ENCODE measurements at regions not wholly inside any gene's neighbourhood (a gene's known extent, or its start where the extent isn't known, plus 50 kb on each side); places are given as distances from the start of the nearest gene placed in this dataset.

- Histone ChIP-seq H3K4me1 (peaks cover 0 to 6% of the 10 kb centered on the region in 2 donors), H3K9me3 (no peaks in the 10 kb centered on the region), H3K36me3 (no peaks in the 10 kb centered on the region), H3K4me3 (no peak overlapping the region), H3K27me3 (peaks cover 0 to 21% of the 10 kb centered on the region in 2 donors), H3K27ac (no peak overlapping the region)
- no peak for ATAC-seq
- intact Hi-C loops (cut with DNase I): no loop called here
- TF ChIP-seq, protein P1, sequence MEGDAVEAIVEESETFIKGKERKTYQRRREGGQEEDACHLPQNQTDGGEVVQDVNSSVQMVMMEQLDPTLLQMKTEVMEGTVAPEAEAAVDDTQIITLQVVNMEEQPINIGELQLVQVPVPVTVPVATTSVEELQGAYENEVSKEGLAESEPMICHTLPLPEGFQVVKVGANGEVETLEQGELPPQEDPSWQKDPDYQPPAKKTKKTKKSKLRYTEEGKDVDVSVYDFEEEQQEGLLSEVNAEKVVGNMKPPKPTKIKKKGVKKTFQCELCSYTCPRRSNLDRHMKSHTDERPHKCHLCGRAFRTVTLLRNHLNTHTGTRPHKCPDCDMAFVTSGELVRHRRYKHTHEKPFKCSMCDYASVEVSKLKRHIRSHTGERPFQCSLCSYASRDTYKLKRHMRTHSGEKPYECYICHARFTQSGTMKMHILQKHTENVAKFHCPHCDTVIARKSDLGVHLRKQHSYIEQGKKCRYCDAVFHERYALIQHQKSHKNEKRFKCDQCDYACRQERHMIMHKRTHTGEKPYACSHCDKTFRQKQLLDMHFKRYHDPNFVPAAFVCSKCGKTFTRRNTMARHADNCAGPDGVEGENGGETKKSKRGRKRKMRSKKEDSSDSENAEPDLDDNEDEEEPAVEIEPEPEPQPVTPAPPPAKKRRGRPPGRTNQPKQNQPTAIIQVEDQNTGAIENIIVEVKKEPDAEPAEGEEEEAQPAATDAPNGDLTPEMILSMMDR (IDR thresholded peaks at IDR 0.05): no peak
- no peak for DNase-seq
Measured at GRCh38 chr16:86245351-86245750, 265.0 kb upstream of the FOXF1 start.

DNA sequence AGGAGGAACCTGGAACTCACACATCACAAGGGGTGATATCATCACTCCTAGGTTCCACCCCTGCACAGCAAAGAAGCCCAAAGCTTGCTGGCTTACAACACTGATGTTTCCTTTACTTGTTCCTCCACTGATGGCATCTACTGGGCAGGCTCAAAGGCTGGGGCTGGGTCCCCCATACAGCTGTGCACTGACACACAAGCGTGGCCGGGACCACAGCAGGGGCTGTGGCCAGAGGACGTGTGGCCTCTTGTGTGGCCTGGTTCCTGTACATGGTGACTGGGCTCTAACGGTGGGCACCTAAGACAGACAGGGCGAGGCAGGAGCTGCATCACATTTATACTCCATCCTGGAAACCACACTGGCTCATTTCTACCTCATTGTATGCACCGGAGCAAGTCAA is 264.4 kb upstream of the FOXF1 start:
- Histone ChIP-seq H3K27ac (no peak overlapping the region), H3K9me3 (no peaks in the 10 kb centered on the region), H3K4me3 (no peak overlapping the region), H3K27me3 (peaks cover 0 to 17% of the 10 kb centered on the region in 2 donors), H3K36me3 (no peaks in the 10 kb centered on the region), H3K4me1 (peaks cover 0 to 4% of the 10 kb centered on the region in 2 donors)
- intact Hi-C loops (cut with DNase I): no loop called here
- DNase-seq (no peak), ATAC-seq (no peak)
- TF ChIP-seq, protein P1 (IDR thresholded peaks at IDR 0.05): no peak

- H3K27ac ChIP-seq: no peak overlapping the region
- ATAC-seq (no peak), DNase-seq (no peak)
- H3K36me3 ChIP-seq: no peaks in the 10 kb centered on the region
- no peaks in the 10 kb centered on the region for H3K9me3 ChIP-seq
- TF ChIP-seq, protein P1 (IDR thresholded peaks at IDR 0.05): no peak
- intact Hi-C loops (cut with DNase I): no loop called here
- H3K4me1 ChIP-seq: peaks cover 0 to 4% of the 10 kb centered on the region in 2 donors
- no peak overlapping the region for H3K4me3 ChIP-seq
- peaks cover 0 to 7% of the 10 kb centered on the region in 2 donors for H3K27me3 ChIP-seq
Measured at GRCh38 chr16:86248310-86248905, 261.9 kb upstream of the FOXF1 start.

- no peak for ATAC-seq
- intact Hi-C loops (cut with DNase I): no loop called here
- H3K36me3 ChIP-seq: no peaks in the 10 kb centered on the region
- H3K4me3 ChIP-seq: no peak overlapping the region
- DNase-seq: no peak
- no peak overlapping the region for H3K27ac ChIP-seq
- no peaks in the 10 kb centered on the region for H3K9me3 ChIP-seq
- no peaks in the 10 kb centered on the region for H3K27me3 ChIP-seq
- TF ChIP-seq, protein P1 (IDR thresholded peaks at IDR 0.05): no peak
- H3K4me1 ChIP-seq: no peaks in the 10 kb centered on the region
Measured at GRCh38 chr16:86249631-86250030, 260.7 kb upstream of the FOXF1 start.

DNA sequence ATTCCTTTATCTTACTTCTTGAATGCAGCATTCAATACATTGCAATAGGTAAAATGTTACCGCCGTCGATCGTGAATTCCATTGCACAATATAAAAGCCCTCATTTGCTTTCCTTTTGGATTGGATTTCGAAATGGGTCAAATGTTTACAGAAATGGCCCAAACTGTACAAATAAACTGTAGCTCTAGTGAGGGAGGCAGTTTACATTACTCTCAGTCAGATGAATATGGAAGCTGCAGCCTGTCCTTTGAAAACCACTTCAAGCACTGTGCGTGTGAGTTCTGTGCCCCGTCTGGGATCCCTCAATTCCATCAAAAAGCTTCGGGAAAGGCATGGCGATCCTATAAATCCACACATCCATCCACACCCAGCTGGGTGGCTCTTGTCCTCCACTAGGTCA is 258.6 kb upstream of the FOXF1 start:
- intact Hi-C loops (cut with DNase I): no loop called here
- TF ChIP-seq, protein P1 (IDR thresholded peaks at IDR 0.05): no peak
- Histone ChIP-seq H3K27ac (no peak overlapping the region), H3K27me3 (no peaks in the 10 kb centered on the region), H3K36me3 (no peaks in the 10 kb centered on the region), H3K9me3 (no peaks in the 10 kb centered on the region), H3K4me1 (no peaks in the 10 kb centered on the region), H3K4me3 (no peak overlapping the region)
- DNase-seq (peak in 1 of 4 donors; percentile 25), ATAC-seq (no peak)
